Gastroesophageal sphincter (tissue), 3 donors: ENCODE measurements at regions not wholly inside any gene's neighbourhood (a gene's known extent, or its start where the extent isn't known, plus 50 kb on each side); places are given as distances from the start of the nearest gene placed in this dataset.

Source experiments
- EP300 ChIP-seq: sonication (generic); formaldehyde crosslinking; IDR thresholded peaks from one replicate; pipeline ENCODE4 v1.6.1; 2017; ENCODE audit warnings: antibody characterized with exemption, mild to moderate bottlenecking
- POLR2AphosphoS5 ChIP-seq: sonication (generic); formaldehyde crosslinking; IDR thresholded peaks from one replicate; pipeline ENCODE4 v1.6.1; 2017; ENCODE audit warnings: antibody characterized with exemption
- TF ChIP-seq, protein P1 (sequence below), 4 experiments: fragments of 200-600 bp in 2 of 4; fragments of 450-650 bp in 2 of 4; sonication (generic) in 1 of 4; IDR thresholded peaks; one replicate each; pipeline ENCODE4 v1.5.1; 2017 to 2019; ENCODE audit warnings: antibody characterized with exemption in 4 of 4, mild to moderate bottlenecking in 2 of 4, moderate library complexity in 2 of 4

DNA sequence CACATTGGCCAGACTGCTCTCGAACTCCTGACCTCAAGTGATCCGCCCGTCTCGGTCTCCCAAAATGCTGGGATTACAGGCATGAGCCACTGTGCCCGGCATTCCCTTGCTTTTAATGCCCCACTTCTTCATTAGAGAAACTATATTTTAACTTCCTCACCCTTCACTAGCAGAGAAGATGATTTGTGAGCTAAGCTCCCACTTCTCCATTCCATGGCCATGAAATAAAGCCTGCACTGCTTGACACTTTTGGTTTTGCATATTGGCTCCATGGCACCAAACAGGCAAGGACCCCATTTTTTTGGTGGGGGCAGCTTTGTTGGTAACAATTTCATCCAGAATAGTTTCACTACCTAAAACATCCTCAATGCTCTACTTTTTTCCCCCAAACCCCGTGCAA lies 145.3 kb downstream of the TFAP2B start:
- TF ChIP-seq, protein P1, sequence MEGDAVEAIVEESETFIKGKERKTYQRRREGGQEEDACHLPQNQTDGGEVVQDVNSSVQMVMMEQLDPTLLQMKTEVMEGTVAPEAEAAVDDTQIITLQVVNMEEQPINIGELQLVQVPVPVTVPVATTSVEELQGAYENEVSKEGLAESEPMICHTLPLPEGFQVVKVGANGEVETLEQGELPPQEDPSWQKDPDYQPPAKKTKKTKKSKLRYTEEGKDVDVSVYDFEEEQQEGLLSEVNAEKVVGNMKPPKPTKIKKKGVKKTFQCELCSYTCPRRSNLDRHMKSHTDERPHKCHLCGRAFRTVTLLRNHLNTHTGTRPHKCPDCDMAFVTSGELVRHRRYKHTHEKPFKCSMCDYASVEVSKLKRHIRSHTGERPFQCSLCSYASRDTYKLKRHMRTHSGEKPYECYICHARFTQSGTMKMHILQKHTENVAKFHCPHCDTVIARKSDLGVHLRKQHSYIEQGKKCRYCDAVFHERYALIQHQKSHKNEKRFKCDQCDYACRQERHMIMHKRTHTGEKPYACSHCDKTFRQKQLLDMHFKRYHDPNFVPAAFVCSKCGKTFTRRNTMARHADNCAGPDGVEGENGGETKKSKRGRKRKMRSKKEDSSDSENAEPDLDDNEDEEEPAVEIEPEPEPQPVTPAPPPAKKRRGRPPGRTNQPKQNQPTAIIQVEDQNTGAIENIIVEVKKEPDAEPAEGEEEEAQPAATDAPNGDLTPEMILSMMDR (IDR thresholded peaks at IDR 0.05), result no peak
- TF ChIP-seq POLR2AphosphoS5, result no peak
- no peak for TF ChIP-seq EP300
